DMS 273 treated with DMSO at 0.1 percent for 48 hours (cell line): ENCODE measurements at regions not wholly inside any gene's neighbourhood (a gene's known extent, or its start where the extent isn't known, plus 50 kb on each side); places are given as distances from the start of the nearest gene placed in this dataset.
A peak's percentile ranks its signal among the peaks of the same experiment; 100 is the strongest.

Source experiments
- DNase-seq: peaks from one replicate; lab custom pipeline; 2025; lab: John Stamatoyannopoulos, UW

DNA sequence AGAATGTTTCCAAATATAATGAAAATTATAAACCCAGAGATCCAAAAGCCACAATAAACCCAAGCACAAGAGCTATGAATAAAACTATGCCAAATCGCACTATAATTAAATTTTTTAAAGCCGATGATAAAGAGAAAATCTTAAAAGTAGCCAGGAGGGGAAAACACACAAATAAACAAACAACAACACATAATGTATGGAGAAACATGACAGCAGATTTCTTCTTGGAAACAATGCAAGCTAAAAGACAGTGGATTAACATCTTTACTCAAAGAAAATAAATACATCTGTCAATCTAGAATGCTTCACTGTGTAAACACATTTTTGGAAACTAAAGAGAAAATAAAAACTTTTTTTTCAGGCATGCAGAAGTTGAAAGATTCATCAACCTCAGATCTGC lies 53.0 kb upstream of the SMOX start:
- no peak for DNase-seq

DNA sequence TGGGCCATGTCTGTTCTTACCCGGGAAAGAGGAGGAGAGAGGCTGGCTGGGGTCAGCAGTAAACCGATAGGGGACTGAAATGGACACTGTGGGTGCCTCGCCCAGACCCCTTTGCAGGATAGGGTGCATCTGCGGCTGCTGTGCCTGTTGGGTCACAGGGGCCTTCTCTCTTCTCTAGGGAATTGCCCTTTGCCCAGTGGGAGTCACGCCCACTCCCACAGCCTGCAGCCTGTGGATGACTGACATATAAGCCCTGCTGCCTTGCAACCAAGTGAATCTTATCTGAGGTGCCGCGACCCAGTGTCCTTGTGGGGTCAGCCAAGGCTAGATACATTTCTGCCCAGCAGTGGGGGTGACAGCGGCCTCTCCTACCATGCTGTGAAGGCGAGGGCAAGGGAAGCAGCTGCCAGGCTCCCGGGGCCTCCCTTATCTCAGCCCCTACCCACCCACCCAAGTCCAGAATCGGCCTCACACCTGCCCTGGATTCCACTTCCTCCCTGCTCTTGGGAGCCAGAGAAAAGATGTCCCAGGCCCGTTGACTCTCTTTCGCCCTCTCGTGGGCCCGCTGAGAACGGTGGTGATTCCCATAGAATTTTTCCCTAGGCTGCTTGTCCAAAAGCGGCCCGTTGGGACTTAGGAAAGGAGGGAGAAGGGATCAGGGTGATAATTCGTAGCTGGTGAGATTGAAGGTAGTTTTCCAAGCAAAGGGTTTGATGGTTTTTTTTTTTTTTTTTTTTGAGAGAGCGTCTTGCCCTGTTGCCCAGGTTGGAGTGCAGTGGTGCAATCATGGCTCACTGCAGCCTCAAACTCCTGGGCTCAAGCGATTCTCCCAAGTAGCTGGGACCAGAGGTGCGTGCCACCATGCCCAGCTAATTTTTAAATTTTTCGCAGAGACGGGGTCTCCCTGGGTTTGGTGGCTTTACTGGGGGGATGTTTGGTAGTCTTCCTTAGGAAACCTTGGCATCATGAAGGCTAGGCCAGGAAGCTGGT lies 56.8 kb upstream of the SMOX start:
- DNase-seq = peak; percentile 22

DNA sequence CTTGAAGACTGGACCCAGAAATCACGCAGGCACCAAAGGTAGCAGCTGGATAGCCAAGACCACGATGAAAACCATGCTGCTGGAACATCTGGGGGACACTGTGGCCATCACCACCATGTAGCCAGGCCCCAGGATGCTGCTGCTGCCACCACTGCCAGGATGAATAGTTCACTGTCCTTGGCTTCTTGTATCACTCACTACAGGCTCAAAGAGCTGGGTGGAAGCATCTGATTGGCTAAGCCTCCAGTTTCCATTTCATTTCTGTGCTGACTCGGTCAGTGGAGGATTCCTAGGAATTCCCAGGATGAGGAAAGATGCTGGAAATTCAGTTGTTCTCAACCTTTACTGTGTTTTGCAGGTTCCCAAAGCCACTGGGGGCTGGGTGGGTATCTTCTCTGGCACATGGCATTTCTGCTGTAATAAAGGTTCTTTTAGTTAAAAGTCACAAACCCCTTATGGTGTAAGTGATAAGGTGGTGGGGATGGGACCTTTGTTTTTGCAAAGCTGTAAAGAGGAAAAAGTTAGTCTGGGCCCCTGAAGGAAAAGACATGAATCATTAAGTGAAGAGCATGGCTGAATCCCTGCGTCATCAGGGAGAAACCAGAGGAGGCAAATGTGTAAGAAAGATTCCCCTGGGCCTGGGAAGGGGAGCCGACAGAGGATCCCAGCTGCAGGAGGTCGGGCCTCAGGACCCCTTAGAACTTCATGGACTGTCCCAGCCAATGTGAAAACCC lies 57.7 kb upstream of the SMOX start:
- DNase-seq = no peak

DNA sequence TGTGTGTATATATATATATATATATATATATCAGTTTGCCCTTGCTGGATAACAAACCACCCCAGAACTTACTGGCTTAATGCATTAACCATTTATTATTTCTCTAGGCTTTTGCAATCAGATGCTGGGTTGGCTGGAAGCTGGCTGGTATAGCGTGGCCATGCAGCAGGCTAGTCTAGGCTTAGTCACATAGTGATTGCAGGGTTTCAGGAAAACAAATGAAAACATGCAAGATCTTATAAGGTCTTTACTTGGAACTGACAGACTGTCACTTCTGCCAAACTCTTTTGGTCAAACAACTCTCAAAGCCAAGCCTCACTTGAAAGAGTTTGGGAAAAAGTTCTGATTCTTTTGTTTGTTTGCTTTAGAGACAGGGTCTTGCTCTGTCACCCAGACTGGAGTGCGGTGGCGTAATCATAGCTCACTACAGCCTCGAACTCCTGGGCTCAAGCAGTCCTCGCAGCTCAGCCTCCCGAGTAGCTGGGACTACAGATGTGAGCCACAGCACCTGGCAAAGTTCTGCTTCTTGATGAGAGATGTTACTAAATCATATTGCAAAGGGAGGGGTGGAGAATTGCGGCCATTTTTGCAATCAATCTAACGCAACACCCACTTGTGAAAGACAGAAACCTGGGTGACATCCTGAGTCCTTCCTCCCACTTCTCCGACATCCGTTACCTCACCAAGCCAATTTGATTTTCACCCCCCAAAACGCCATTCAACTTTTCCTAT lies 58.7 kb upstream of the SMOX start:
- DNase-seq = no peak

DNA sequence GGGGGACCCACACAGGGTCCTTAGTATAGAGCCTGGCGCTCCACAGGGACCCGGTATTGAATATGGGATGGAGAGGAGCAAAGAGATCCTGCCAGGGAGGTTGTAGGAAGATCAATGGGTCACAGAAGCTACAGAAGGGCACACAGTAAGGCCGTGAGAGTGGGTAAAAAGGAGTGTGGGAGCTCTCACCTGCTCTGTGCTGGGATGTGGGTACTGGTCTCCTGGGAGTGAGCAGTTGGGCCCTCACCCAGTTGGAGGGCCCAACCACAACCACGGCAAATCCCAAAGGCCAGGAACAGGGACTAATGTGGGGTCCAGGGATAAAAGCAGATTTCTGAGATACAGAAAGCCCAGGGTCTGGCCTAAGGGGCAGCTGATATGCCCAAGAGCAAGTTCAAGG lies 59.9 kb upstream of the SMOX start:
- no peak for DNase-seq

DNA sequence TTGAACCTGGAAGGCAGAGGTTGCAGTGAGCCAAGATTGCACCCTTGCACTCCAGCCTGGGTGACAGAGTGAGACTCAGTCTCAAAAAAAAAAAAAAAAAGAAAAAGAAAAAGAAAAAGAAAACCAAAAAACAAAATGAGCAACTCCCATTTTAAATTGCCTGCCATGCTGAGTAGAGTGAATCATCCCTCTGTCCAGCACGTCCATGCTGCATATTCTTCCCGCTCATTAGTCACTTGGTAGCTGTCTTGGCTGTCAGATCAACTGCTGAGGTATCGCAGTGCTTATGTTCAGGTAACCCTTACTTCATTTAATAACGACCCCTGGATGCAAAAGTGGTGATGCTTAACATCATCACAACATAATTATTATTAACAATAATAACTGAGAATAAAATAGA lies 60.7 kb upstream of the SMOX start:
- DNase-seq = no peak

DNA sequence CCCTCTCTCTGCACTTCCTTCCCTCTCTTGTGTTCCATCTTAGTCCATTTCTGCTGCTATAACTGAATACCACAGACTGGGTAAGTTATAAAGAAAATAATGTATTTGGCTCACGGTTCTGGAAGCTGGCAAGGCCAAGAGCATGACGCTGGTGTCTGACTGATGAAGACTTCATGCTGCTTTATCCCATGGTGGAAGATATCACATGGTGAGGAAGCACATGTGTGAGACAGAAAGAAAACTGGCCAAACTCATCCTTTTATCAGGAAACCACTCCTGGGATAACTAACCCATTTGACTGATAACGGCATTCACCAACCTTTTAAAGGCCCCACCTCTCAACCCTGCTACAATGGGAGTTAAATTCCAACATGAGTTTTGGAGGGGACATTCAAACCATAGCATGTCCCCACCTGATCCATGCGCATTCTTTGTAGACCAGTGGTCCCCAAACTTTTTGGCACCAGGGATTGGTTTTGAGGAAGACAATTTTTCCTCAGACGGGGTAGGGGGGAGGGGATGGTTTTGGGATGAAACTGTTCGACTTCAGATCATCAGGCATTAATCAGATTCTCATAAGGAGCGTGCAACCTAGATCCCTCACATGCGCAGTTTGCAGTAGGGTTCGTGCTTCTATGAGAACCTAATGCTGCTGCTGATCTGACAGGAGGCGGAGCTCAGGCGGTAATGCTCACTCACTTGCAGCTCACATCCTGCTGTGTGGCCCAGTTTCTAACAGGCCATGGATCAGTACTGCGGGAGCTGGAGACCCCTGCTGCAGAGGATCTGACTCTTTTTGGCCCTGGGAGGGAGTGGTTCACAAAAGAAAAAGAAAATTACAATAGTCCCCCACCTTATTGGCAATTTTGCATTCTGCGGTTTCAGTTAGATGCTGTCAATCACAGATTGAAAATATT lies 61.6 kb upstream of the SMOX start:
- no peak for DNase-seq

DNA sequence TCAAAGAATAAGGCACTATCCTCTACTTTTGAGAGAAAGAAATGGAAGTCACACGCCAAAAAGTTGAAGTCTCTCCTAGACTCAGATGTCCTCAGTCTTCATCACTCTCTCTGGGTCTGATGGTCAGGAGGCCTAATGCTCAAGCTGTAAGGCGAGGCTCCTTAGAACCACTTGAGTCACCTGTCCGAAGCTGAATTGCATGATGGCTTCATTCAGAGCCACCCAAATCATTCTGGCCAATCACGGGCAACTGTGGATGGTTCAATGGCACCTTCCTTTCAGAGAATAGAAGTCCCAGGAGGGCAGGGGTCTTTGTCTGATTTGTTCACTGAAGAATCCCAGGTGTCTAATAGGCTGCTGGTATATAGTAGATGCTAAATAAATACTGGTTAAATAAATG lies 63.9 kb upstream of the SMOX start:
- no peak for DNase-seq

DNA sequence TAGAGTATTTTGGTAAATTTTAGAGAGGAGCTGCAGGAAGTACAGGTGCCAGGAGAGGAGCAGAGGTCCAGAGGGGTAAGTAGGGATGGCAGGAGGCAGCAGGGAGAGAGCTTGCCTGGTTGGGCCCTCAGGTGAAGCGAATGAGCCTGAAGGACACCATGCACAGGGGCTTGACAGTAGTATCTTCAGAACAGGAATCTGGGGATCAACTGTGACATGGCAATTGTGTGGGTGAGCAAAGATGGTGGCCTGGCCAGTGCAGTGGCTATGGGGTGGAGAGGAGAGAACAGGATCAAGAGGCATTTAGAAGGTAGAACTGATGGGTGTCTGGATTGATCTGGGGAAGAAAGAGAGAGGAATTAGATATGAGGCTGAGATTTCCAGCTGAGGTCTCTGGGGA lies 64.5 kb upstream of the SMOX start:
- no peak for DNase-seq

DNA sequence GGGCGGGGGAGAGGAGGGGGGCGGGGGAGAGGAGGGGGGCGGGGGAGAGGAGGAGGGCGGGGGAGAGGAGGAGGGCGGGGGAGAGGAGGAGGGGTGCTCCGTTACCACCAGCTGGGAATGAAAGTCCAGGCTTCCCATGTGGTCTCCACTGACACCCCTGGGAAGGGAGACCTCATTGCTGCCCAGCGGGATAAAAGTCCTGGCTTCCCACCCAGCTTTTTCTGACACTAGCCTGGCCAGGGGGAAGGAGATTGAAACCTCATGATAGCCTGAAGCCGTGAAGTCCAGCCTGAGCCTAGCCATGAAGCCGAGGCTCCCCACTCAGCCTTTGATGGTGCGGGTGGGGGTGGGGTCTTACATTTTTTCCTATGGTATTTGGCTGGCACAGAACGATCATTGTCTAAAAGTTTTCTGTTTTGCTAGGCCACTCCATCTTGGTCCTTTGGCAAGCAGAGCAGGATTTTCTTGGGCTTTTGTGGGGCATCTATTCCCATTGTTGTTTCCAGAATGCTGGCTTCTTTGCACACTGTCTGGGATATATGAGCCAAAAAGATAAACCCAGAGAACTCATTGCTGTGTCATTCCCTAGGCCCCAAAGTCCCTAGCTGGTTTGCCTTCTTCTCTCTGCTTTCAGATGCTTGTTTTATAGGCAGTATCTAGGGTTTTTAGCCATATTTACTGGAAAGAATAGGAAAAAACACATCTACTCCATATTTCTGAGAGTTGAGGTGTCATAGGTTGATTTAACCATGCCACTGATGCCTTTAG lies 65.3 kb upstream of the SMOX start:
- DNase-seq = no peak

DNA sequence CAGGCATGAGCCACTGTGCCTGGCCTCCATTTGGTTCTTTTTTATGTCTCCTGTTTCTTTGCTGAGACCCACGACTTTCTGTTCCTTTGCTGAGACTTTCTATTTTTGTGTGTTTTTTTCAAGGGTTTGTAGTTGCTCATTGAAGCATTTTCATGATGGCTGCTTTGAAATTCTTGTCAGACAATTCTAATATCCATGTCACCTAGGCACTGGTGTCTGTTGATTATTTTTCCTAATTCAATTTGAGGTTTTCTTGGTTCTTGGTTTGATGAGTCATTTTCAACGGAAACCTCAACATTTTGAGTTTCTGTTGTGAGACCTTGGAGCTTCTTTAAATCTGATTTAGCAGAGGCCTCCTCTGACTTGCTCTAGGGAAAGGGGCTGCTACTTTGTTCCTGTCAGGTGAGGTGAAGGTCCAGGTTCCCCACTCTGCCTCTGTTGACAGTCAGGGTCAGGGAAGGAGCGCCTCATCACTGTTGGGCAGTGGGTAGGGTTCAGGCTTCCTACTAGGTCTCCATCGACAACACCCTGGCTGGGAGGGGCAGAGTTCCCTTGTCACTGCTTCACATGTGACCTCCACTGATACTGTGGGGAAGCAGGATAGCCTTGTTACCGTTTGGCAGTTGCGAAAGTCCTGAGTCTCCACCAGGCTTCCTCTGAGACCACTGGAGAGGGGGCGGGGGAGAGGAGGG lies 66.1 kb upstream of the SMOX start:
- DNase-seq = no peak

DNA sequence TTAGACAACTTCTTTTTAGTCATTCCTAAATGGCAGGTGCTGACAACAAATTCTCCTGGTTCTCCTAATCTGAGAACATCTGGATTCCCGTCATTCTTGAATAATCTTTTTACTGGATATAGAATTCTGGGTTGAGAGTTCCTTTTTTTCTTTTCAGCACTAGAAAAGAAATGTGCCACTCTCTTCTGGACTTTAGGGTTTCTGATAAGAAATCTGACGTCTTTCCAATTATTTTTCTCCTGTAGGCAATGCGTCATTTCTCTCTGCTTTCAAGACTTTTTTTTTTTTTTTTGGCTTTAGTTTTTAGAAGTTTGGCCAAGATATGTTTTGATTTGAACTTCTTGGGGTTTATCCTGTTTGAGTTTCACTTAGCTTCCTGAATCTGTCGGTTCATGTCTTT lies 66.1 kb upstream of the RNF24 start:
- no peak for DNase-seq

DNA sequence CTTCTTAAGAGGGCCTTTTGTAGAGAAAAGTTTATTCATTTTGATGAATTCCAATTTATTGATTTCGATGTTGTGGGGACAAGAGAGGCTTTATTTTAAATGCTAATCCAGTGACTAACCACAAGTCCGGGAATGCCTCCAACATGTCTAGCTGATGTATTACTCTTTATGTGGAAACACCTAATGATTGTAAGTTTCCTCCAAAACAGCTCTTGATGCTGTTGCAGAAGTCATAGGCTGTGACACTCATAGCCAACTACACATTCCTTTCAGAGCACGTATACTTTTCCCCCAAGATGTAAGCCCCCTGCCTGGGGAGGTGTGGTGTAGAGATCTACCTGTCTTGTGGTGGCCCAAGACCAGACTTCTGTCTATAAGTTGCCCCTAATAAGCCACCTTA lies 61.3 kb upstream of the RNF24 start:
- DNase-seq = no peak

DNA sequence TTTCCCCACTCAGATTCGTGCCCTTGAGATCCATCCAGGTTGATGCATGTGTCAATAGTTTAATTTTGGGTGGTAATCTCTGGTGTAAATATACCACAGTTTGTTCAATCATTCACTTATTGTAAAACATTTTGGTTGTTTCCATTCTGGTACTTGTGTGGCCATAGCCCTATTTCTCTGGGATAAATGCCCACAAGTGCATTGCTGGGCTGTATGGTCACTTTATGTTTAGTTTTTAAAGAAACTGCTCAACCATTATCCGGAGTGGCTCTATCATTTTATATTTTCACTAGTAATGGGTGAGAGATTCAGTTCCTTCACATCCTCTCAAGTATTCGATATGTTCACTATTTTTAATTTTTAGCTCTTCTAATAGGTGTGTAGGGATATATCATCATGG lies 60.7 kb upstream of the RNF24 start:
- no peak for DNase-seq

DNA sequence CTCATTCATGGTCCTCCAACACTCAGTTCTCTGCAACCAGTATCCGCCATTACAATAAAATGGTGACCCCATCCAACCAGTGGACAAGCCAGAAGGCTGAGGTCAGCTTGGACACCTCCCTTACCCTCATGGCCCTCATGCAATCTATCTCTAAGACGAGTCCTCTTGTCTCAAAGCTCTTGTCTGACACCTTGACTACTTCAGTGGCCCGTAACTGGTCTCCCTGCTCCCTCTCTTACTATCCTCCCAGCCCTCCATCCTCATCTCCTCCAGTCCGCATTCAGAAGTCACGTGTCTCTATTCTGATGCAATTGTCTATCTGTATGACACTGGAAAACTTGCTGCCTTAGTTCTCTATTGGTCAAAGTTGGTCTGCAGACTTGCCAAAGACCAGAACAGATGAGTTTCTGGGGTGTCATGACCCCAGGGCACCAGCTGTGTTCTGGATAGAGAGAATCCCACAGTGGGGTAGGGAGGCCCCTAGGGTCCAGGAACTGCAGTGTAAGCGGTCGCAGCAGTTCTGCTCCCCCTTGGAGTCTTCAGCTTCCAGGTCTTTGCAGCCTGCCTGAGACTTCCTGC lies 59.6 kb upstream of the RNF24 start:
- DNase-seq = no peak

DNA sequence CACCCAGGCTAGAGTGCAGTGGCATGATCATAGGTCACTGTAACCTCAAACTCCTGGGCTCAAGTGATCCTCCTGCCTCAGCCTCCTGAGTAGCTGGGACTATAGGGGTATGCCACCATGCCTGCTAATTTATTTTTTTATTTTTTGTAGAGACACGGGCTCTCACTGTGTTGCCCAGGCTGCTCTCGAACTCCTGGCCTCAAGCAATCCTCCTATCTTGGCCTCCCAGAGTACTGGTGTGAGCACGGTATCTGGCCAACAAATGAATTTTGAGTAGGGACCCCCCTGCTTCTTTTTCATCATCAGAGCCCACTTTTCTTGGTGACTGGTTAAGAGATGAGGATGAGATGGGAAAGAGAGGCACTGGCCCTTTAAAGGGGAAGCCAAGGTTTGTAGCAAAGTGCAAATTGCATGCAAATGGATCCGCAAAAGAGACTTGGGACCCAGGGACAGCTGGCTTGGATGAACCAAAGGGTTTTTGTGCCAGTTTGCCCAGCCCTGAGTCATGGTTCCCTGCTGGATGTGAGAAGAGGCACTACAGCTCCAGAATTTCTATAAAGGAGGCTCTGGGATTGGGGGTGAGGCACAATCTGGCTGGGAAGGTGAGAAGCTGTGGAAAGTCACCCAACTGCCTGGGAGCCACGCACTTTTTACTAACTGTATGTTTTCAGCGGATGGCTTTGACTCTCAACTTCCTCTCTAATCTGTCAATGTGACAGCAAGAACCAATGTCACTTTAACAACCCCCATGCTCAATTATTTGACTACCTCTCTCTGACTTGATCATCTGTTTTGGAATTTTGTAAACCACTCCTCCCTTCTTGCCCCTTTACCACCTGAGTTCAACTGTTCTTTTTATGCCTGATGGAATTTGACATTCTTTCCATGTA lies 58.7 kb upstream of the RNF24 start:
- peak; percentile 7 for DNase-seq

DNA sequence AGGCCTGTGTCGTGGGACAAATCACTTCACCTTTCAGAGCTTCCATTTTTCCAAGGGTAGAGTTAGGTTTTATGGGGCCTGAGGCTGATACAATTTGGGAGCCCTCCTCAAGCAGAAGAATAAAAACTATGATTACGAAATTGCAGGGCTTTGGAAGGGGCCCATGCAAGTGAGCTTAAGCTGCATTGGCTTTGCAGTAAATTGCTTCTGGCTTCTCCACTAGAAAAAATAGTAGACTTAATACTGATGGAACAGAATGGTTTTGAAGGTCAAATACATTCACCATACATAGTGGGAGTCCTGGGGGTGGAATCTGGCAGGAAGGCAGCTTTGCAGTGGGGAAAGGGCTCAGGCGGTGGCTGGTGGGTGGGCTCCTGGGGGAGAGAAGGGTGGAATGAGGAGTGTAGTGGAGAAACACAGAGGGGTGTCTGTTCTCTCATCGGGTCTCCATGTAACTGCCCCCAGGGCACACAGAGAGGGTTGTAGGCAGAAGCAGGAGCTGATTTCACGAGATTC lies 55.9 kb upstream of the RNF24 start:
- DNase-seq = no peak

DNA sequence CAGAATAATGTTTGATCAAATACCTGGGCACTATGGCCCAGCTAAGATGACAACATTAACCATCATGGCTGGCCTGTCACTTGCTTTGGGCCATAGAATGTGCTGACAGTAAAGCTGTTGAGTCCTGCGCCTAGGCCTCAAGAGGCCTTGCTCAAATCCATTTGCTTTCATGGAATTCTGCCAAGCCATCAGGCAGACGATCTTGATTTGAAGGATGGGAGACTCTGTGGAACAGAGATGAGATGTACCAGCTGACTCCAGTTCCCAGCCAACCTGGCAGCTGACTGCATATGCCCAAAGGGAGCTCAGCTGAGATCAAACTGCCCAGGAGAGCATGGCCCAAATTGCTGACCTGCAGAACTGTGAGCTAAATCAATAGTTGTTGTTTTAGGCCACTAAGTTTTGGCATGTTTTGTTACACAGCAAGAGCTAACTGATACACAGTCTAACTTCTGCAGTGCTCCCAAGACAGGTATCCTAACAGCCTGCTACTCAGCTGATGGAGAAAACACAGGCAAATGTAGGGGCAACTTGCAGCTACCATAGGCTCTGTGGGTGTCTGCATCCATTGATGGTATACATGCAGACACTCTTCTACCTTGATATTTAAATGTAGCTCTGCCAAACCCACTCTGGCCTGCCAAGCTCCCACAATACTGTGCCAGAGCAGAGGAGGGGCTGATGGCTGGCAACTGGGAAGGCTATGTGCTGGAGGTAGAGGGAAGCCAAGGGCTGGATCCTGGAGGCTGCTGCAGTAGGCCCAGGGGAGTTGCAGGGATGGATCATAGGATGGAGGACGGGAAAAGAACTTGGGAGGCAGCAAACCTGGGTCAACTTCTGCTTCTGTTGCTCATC lies 55.2 kb upstream of the RNF24 start:
- no peak for DNase-seq
